Progenitor cell of endocrine pancreas (in vitro differentiated cells): ENCODE measurements at regions not wholly inside any gene's neighbourhood (a gene's known extent, or its start where the extent isn't known, plus 50 kb on each side); places are given as distances from the start of the nearest gene placed in this dataset.

Source experiments
- DNase-seq: peaks from one replicate; pipeline ENCODE4 v3.0.0; 2021; ENCODE audit warnings: low spot score; ENCODE audit not compliant: unreplicated experiment
- H3K27ac Mint-ChIP-seq: 2 replicates; pipeline ENCODE4 v1.8.0; 2021; ENCODE audit warnings: mild to moderate bottlenecking, moderate library complexity, mixed read lengths
- H3K27me3 Mint-ChIP-seq: 2 replicates; pipeline ENCODE4 v1.8.0; 2021; ENCODE audit warnings: mixed read lengths
- H3K36me3 Mint-ChIP-seq: 2 replicates; pipeline ENCODE4 v1.8.0; 2022; ENCODE audit warnings: mixed read lengths; ENCODE audit not compliant: insufficient read depth
- H3K4me1 Mint-ChIP-seq: 2 replicates; pipeline ENCODE4 v1.8.0; 2021; ENCODE audit warnings: low read depth, mixed read lengths
- H3K4me3 Mint-ChIP-seq: 2 replicates; pipeline ENCODE4 v1.8.0; 2021; ENCODE audit warnings: low read depth, mild to moderate bottlenecking, moderate library complexity, mixed read lengths
- H3K9me3 Mint-ChIP-seq: 2 replicates; pipeline ENCODE4 v1.8.0; 2021; ENCODE audit warnings: low read depth, mixed read lengths
- CTCF ChIP-seq: fragments of 200-600 bp; sonication (generic); IDR thresholded peaks from one replicate; pipeline ENCODE4 v1.5.0; 2021; ENCODE audit warnings: antibody characterized with exemption, mild to moderate bottlenecking; ENCODE audit not compliant: unreplicated experiment

GRCh38 chr13:19061278-19061677 lies 120.3 kb downstream of the TUBA3C start:
- Mint-ChIP-seq H3K9me3 (peaks cover 34% of the 10 kb centered on the region), H3K4me3 (no peak overlapping the region), H3K36me3 (peaks cover 6% of the 10 kb centered on the region), H3K4me1 (no peaks in the 10 kb centered on the region), H3K27me3 (no peaks in the 10 kb centered on the region), H3K27ac (no peak overlapping the region)
- DNase-seq = no peak
- TF ChIP-seq CTCF = no peak

GRCh38 chr13:19060311-19061002 lies 121.2 kb downstream of the TUBA3C start:
- Mint-ChIP-seq H3K4me3 (no peak overlapping the region), H3K36me3 (peaks cover 5% of the 10 kb centered on the region), H3K27me3 (no peaks in the 10 kb centered on the region), H3K9me3 (peaks cover 26% of the 10 kb centered on the region), H3K4me1 (no peaks in the 10 kb centered on the region), H3K27ac (no peak overlapping the region)
- DNase-seq = no peak
- TF ChIP-seq CTCF = no peak

- DNase-seq = no peak
- Mint-ChIP-seq H3K27me3 (no peaks in the 10 kb centered on the region), H3K4me3 (no peak overlapping the region), H3K36me3 (peaks cover 3% of the 10 kb centered on the region), H3K4me1 (no peaks in the 10 kb centered on the region), H3K27ac (no peak overlapping the region), H3K9me3 (peaks cover 22% of the 10 kb centered on the region)
- TF ChIP-seq CTCF = no peak
Measured at GRCh38 chr13:19059016-19059780, 122.4 kb downstream of the TUBA3C start.

- Mint-ChIP-seq H3K9me3 (peaks cover 18% of the 10 kb centered on the region), H3K27ac (no peak overlapping the region), H3K27me3 (no peaks in the 10 kb centered on the region), H3K36me3 (peaks cover 2% of the 10 kb centered on the region), H3K4me1 (no peaks in the 10 kb centered on the region), H3K4me3 (no peak overlapping the region)
- TF ChIP-seq CTCF = no peak
- DNase-seq = no peak
Measured at GRCh38 chr13:19058566-19058965, 123.1 kb downstream of the TUBA3C start.

- H3K9me3 Mint-ChIP-seq = peaks cover 22% of the 10 kb centered on the region
- H3K36me3 Mint-ChIP-seq = peaks cover 2% of the 10 kb centered on the region
Measured at GRCh38 chr13:19057588-19058340, 123.9 kb downstream of the TUBA3C start.

More at GRCh38 chr13:19057588-19058340, 123.9 kb downstream of the TUBA3C start:
- Mint-ChIP-seq H3K4me1 (no peaks in the 10 kb centered on the region), H3K27ac (no peak overlapping the region), H3K4me3 (no peak overlapping the region), H3K27me3 (no peaks in the 10 kb centered on the region)
- no peak for TF ChIP-seq CTCF
- no peak for DNase-seq
